Astrocyte (in vitro differentiated cells and primary cell): ENCODE measurements at regions not wholly inside any gene's neighbourhood (a gene's known extent, or its start where the extent isn't known, plus 50 kb on each side); places are given as distances from the start of the nearest gene placed in this dataset.

ENCODE experiments used
- DNase-seq: peaks from one replicate; pipeline ENCODE4 v3.0.0-alpha.2; 2010; ENCODE audit warnings: low read depth
- FAIRE-seq: peaks from 2 replicates; lab custom pipeline; 2011; peaks lifted over from hg19 to GRCh38; lab: Jason Lieb, UNC
- H2AFZ ChIP-seq: 2 replicates; pipeline ENCODE4 v1.6.0; 2012; ENCODE audit warnings: low read depth, low read length, inconsistent platforms
- H3K27ac ChIP-seq: 2 replicates; pipeline ENCODE4 v1.5.1; 2011; ENCODE audit warnings: low read depth, low read length, inconsistent platforms
- H3K27me3 ChIP-seq: 2 replicates; pipeline ENCODE4 v1.6.0; 2011; ENCODE audit warnings: low read length, inconsistent platforms; ENCODE audit not compliant: insufficient read depth
- H3K36me3 ChIP-seq: 2 replicates; pipeline ENCODE4 v1.5.1; 2011; ENCODE audit warnings: low read length, inconsistent platforms; ENCODE audit not compliant: insufficient read depth
- H3K4me1 ChIP-seq: 2 replicates; pipeline ENCODE4 v1.5.1; 2011; ENCODE audit warnings: low read length, inconsistent platforms; ENCODE audit not compliant: insufficient read depth
- H3K4me2 ChIP-seq: 2 replicates; pipeline ENCODE4 v1.6.0; 2012; ENCODE audit warnings: low read length, inconsistent platforms
- H3K4me3 ChIP-seq: 2 replicates; pipeline ENCODE4 v1.5.1; 2011; ENCODE audit warnings: low read depth, mild to moderate bottlenecking, low read length, inconsistent platforms; ENCODE audit not compliant: insufficient read depth
- H3K79me2 ChIP-seq: 2 replicates; pipeline ENCODE4 v1.6.0; 2012; ENCODE audit warnings: mild to moderate bottlenecking, low read length, inconsistent platforms; ENCODE audit not compliant: insufficient read depth
- H3K9ac ChIP-seq: 2 replicates; pipeline ENCODE4 v1.6.0; 2012; ENCODE audit warnings: mild to moderate bottlenecking, low read length, inconsistent platforms
- H3K9me3 ChIP-seq: 2 replicates; pipeline ENCODE4 v1.5.1; 2012; ENCODE audit warnings: low read depth, mild to moderate bottlenecking, low read length, inconsistent platforms; ENCODE audit not compliant: insufficient read depth
- H4K20me1 ChIP-seq: 2 replicates; pipeline ENCODE4 v1.6.0; 2012; ENCODE audit warnings: low read length, inconsistent platforms; ENCODE audit not compliant: insufficient read depth
- H3K27ac Mint-ChIP-seq: one replicate; pipeline ENCODE4 v1.8.0; 2021; ENCODE audit warnings: mild to moderate bottlenecking, mixed read lengths; ENCODE audit not compliant: unreplicated experiment
- H3K27me3 Mint-ChIP-seq: one replicate; pipeline ENCODE4 v1.8.0; 2021; ENCODE audit warnings: low read depth, mixed read lengths; ENCODE audit not compliant: unreplicated experiment
- H3K36me3 Mint-ChIP-seq: one replicate; pipeline ENCODE4 v1.8.0; 2021; ENCODE audit warnings: low read depth, mixed read lengths; ENCODE audit not compliant: unreplicated experiment
- H3K4me1 Mint-ChIP-seq: one replicate; pipeline ENCODE4 v1.8.0; 2021; ENCODE audit warnings: low read depth, mixed read lengths; ENCODE audit not compliant: unreplicated experiment
- H3K4me3 Mint-ChIP-seq: one replicate; pipeline ENCODE4 v1.8.0; 2021; ENCODE audit warnings: mild to moderate bottlenecking, moderate library complexity, mixed read lengths; ENCODE audit not compliant: unreplicated experiment
- H3K9me3 Mint-ChIP-seq: one replicate; pipeline ENCODE4 v1.8.0; 2021; ENCODE audit warnings: mild to moderate bottlenecking, mixed read lengths; ENCODE audit not compliant: unreplicated experiment
- EZH2 ChIP-seq: IDR thresholded peaks from 2 replicates; pipeline ENCODE4 v1.6.1; 2012; ENCODE audit warnings: mild to moderate bottlenecking, low read length, inconsistent platforms; ENCODE audit not compliant: insufficient read depth
- TF ChIP-seq, protein P1 (sequence below): IDR thresholded peaks from 2 replicates; pipeline ENCODE4 v1.5.1; 2011; ENCODE audit warnings: low read depth, mild to moderate bottlenecking, inconsistent platforms, low read length, moderate library complexity; ENCODE audit not compliant: insufficient read depth

DNA sequence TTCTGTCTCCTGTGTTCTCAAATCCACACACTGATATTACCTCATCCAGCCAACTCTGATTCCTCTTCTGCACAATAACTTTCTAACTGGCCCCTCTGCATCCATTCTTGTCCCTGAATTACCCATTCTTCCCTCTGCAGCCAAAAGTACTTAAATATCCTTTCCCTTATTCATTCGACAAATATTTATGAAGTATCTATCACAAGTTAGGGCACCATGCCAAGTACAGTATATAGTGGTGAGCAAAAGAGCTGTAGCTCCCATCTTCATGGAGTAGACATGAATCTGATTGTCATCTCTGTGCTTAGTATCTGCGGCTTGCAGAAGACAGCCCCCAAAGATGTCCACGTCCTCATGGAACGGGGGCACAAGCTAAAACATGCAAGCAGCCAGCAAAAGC is 316.8 kb downstream of the SETD4 start:
- Mint-ChIP-seq H3K36me3 (no peaks in the 10 kb centered on the region), H3K4me3 (no peak overlapping the region), H3K4me1 (peaks cover 15% of the 10 kb centered on the region), H3K27ac (no peak overlapping the region), H3K27me3 (peaks cover 1% of the 10 kb centered on the region), H3K9me3 (peaks cover 4% of the 10 kb centered on the region)
- no peaks in the 10 kb centered on the region for H3K79me2 ChIP-seq
- DNase-seq (peak; percentile 26), FAIRE-seq (no peak)
- H3K9ac ChIP-seq, result no peak overlapping the region
- peaks cover 5% of the 10 kb centered on the region for H3K9me3 ChIP-seq
- TF ChIP-seq EZH2, result no peak
- TF ChIP-seq, protein P1, sequence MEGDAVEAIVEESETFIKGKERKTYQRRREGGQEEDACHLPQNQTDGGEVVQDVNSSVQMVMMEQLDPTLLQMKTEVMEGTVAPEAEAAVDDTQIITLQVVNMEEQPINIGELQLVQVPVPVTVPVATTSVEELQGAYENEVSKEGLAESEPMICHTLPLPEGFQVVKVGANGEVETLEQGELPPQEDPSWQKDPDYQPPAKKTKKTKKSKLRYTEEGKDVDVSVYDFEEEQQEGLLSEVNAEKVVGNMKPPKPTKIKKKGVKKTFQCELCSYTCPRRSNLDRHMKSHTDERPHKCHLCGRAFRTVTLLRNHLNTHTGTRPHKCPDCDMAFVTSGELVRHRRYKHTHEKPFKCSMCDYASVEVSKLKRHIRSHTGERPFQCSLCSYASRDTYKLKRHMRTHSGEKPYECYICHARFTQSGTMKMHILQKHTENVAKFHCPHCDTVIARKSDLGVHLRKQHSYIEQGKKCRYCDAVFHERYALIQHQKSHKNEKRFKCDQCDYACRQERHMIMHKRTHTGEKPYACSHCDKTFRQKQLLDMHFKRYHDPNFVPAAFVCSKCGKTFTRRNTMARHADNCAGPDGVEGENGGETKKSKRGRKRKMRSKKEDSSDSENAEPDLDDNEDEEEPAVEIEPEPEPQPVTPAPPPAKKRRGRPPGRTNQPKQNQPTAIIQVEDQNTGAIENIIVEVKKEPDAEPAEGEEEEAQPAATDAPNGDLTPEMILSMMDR, result no peak
- H4K20me1 ChIP-seq, result no peaks in the 10 kb centered on the region
- H3K27ac ChIP-seq, result no peak overlapping the region
- peaks cover 26% of the 10 kb centered on the region for H3K4me1 ChIP-seq
- H3K36me3 ChIP-seq, result no peaks in the 10 kb centered on the region
- H3K27me3 ChIP-seq, result no peaks in the 10 kb centered on the region
- no peak overlapping the region for H3K4me2 ChIP-seq
- H2AFZ ChIP-seq, result no peak overlapping the region
- H3K4me3 ChIP-seq, result no peak overlapping the region

DNA sequence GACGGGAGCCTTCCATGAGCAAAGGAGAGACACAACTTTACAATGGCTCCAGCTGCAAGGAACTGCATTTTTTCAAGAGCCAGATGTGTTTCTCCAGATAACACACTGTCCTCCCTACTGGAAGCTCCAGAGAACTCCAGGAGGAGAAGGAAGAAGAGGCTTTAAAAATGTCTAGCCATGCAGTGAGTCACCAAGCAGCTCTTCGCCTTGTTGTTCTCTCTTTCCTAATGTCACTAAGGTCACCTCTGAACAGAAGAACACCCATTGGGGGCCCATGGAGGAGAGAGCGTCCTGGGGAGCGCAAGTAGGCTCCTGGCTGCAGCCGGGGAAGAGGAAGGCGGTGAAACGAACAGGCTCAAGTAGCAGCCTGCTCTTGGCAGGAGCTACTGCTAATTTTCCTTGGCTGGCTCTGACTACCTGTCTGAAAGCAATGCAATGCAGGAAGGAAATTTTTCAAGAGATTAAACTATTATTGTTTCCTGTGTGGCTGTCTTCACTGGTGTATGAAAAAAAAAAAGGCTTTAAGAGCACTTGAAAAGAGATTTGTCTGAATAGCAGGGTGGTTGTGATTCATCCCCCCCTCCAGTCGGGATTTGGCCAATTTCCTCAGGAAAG is 321.9 kb downstream of the SETD4 start:
- peak; percentile 84 for DNase-seq
- TF ChIP-seq EZH2, result no peak
- TF ChIP-seq, protein P1, result no peak
- Histone ChIP-seq H3K9ac (peak overlapping the region; percentile 6), H3K27me3 (no peaks in the 10 kb centered on the region), H4K20me1 (no peaks in the 10 kb centered on the region), H3K36me3 (no peaks in the 10 kb centered on the region), H3K4me3 (no peak overlapping the region), H3K79me2 (no peaks in the 10 kb centered on the region), H3K9me3 (peaks cover 5% of the 10 kb centered on the region), H3K27ac (no peak overlapping the region), H3K4me1 (peaks cover 21% of the 10 kb centered on the region), H2AFZ (peak overlapping the region; percentile 16), H3K4me2 (peak overlapping the region; percentile 29)
- Mint-ChIP-seq H3K9me3 (peaks cover 4% of the 10 kb centered on the region), H3K36me3 (no peaks in the 10 kb centered on the region), H3K27me3 (peaks cover 1% of the 10 kb centered on the region), H3K4me3 (peak overlapping the region; percentile 64), H3K4me1 (peaks cover 17% of the 10 kb centered on the region), H3K27ac (peak overlapping the region; percentile 71)
- FAIRE-seq, result peak; percentile 69

DNA sequence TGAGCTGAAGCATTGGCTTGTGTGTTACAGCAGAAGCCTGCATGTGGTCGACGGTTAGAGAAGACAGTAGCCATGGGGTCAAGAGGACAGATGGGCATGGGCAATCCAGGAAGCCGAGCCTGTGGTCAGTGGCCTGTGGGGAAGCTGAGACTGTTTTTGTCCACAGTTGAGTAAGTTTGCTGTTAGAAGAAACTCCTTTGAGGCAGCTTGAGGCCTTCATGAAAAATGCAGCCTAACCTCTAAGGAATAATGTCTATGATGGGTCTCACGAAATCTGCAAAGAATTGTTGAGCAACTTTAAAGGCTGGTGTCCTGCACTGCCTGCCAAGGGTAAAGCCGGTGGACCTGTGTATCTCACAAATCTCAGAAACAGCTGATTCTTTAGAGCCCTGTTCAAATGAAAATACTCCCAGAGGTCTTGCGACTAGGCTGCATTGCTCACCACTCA is 322.4 kb downstream of the SETD4 start:
- no peaks in the 10 kb centered on the region for H3K36me3 Mint-ChIP-seq
- no peak overlapping the region for H3K4me3 ChIP-seq
- H4K20me1 ChIP-seq, result no peaks in the 10 kb centered on the region
- DNase-seq (peak; percentile 63), FAIRE-seq (peak; percentile 59)
- H2AFZ ChIP-seq, result peak overlapping the region; percentile 16
- H3K27me3 Mint-ChIP-seq, result peaks cover 1% of the 10 kb centered on the region
- peaks cover 18% of the 10 kb centered on the region for H3K4me1 ChIP-seq
- no peak overlapping the region for H3K27ac ChIP-seq
- H3K9ac ChIP-seq, result no peak overlapping the region
- H3K9me3 Mint-ChIP-seq, result peaks cover 4% of the 10 kb centered on the region
- peak overlapping the region; percentile 30 for H3K27ac Mint-ChIP-seq
- H3K27me3 ChIP-seq, result no peaks in the 10 kb centered on the region
- no peak for TF ChIP-seq EZH2
- TF ChIP-seq, protein P1, result no peak
- no peaks in the 10 kb centered on the region for H3K79me2 ChIP-seq
- peaks cover 5% of the 10 kb centered on the region for H3K9me3 ChIP-seq
- H3K36me3 ChIP-seq, result no peaks in the 10 kb centered on the region
- H3K4me3 Mint-ChIP-seq, result no peak overlapping the region
- peaks cover 15% of the 10 kb centered on the region for H3K4me1 Mint-ChIP-seq
- peak overlapping the region; percentile 29 for H3K4me2 ChIP-seq
